Panc1 (cell line): ENCODE measurements at regions not wholly inside any gene's neighbourhood (a gene's known extent, or its start where the extent isn't known, plus 50 kb on each side); places are given as distances from the start of the nearest gene placed in this dataset.

ENCODE experiments used
- ATAC-seq: fragments of 200-7000 bp; cut with Tn5 transposase; 2 replicates; pipeline ENCODE4 v1.9.1; 2020; ENCODE audit warnings: mild to moderate bottlenecking, moderate library complexity
- BruUV-seq: library from RNA; stranded (reverse); fragments of 400-500 nt; replicated peaks from 2 replicates; lab custom pipeline; 2021; lab: Mats Ljungman, UMichigan
- CTCF ChIA-PET: fragments of 300-600 bp; sonication (Branson Sonifier 250); formaldehyde crosslinking; loops from one replicate; lab custom pipeline; 2022; ENCODE audit warnings: antibody characterized with exemption; lab: Charles Lee
- POLR2A ChIA-PET: fragments of 300-600 bp; sonication (Branson Sonifier 250); formaldehyde crosslinking; loops from one replicate; lab custom pipeline; 2022; ENCODE audit warnings: antibody characterized with exemption; lab: Charles Lee
- DNase-seq: peaks from one replicate; pipeline ENCODE4 v3.0.0-alpha.2; 2010; ENCODE audit warnings: low read depth, low spot score
- H3K27ac ChIP-seq: 2 replicates; pipeline ENCODE4 v1.5.1; 2011; ENCODE audit warnings: mild to moderate bottlenecking, low read length, inconsistent platforms
- H3K27me3 ChIP-seq: fragments of 200-500 bp; sonication (Bioruptor generic); 2 replicates; pipeline ENCODE4 v1.6.0; 2014; ENCODE audit warnings: low read length, inconsistent platforms; ENCODE audit not compliant: control insufficient read depth, insufficient read depth
- H3K36me3 ChIP-seq: fragments of 200-500 bp; sonication (Bioruptor generic); 2 replicates; pipeline ENCODE4 v1.5.1; 2014; ENCODE audit warnings: inconsistent platforms, mild to moderate bottlenecking, low read length, moderate library complexity; ENCODE audit not compliant: control insufficient read depth, insufficient read depth
- H3K4me1 ChIP-seq: 2 replicates; pipeline ENCODE4 v1.5.1; 2011; ENCODE audit warnings: inconsistent platforms, mild to moderate bottlenecking, low read length, moderate library complexity; ENCODE audit not compliant: control insufficient read depth, insufficient read depth
- H3K4me3 ChIP-seq, 2 experiments: 2 replicates each; pipeline ENCODE4 v1.5.1; 2011 to 2012; ENCODE audit warnings: low read depth in 2 of 2, low read length in 2 of 2, mild to moderate bottlenecking in 2 of 2, inconsistent platforms in 1 of 2, moderate library complexity in 1 of 2
- H3K9me3 ChIP-seq: fragments of 200-500 bp; sonication (Bioruptor generic); 2 replicates; pipeline ENCODE4 v1.5.1; 2014; ENCODE audit warnings: low read depth, mild to moderate bottlenecking, inconsistent platforms, low read length, moderate library complexity; ENCODE audit not compliant: control insufficient read depth, insufficient read depth
- POLR2AphosphoS5 ChIP-seq: IDR thresholded peaks from 2 replicates; pipeline ENCODE4 v1.6.1; 2012; ENCODE audit warnings: mild to moderate bottlenecking, low read depth, low read length, moderate library complexity
- SIN3A ChIP-seq: IDR thresholded peaks from 2 replicates; pipeline ENCODE4 v1.6.1; 2012; ENCODE audit warnings: low read depth, mild to moderate bottlenecking, low read length, moderate library complexity, borderline replicate concordance; ENCODE audit not compliant: insufficient read depth
- TCF7L2 ChIP-seq: IDR thresholded peaks from 2 replicates; pipeline ENCODE4 v1.6.1; 2011; ENCODE audit warnings: mild to moderate bottlenecking, low read depth, low read length, inconsistent platforms
- in situ Hi-C: cut with HindIII; loops from 2 replicates; pipeline ENCODE4 v1.10.0; 2016; ENCODE audit warnings: low sequenced_read_pairs, low pct_unique_long_range_greater_than_20kb
- intact Hi-C: fragments of 100-400 bp; cut with micrococcal nuclease; formaldehyde crosslinking; loops from one replicate; pipeline ENCODE4 v1.10.0; 2022; ENCODE audit not compliant: unreplicated experiment
- TF ChIP-seq, protein P1 (sequence below): fragments of 450-650 bp; IDR thresholded peaks from 2 replicates; pipeline ENCODE4 v1.5.1; 2017; ENCODE audit warnings: mild to moderate bottlenecking
- TF ChIP-seq, protein P2 (sequence below), 2 experiments: IDR thresholded peaks; 2 replicates each; pipeline ENCODE4 v1.6.1; 2011 to 2012; ENCODE audit warnings: low read depth in 2 of 2, control low read depth in 1 of 2, low read length in 1 of 2, mild to moderate bottlenecking in 1 of 2, moderate library complexity in 1 of 2; ENCODE audit not compliant: insufficient read depth in 1 of 2

DNA sequence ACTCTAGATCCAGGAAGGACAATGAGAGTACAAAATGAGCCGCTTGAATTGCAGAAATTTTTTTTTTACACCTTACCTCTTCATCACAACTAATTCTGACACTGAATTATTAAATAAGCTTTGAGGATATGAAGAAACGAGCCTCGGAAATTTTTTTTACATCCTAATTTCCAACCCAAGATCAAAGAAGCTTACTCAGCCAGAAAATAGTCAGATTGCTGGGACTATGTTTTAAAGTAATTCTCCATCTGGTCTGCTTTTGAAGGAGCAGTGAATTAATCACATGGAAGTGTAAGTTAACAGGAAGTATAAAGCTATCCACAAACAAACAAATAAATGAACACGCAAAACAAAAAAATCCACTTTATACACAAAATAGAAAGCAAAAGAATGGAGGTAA is 437.0 kb upstream of the KCNMB2 start:
- ChIA-PET POLR2A (no interaction called here), CTCF (no interaction called here)
- no peak overlapping the region for H3K27ac ChIP-seq
- in situ Hi-C loops (no loop called here), intact Hi-C loops (no loop called here)
- H3K36me3 ChIP-seq, result no peaks in the 10 kb centered on the region
- H3K4me1 ChIP-seq, result no peaks in the 10 kb centered on the region
- ATAC-seq (no peak), DNase-seq (no peak)
- H3K4me3 ChIP-seq, result no peak overlapping the region
- BruUV-seq, result no TSS peak
- no peaks in the 10 kb centered on the region for H3K27me3 ChIP-seq
- H3K9me3 ChIP-seq, result no peaks in the 10 kb centered on the region
- TF ChIP-seq, protein P1, sequence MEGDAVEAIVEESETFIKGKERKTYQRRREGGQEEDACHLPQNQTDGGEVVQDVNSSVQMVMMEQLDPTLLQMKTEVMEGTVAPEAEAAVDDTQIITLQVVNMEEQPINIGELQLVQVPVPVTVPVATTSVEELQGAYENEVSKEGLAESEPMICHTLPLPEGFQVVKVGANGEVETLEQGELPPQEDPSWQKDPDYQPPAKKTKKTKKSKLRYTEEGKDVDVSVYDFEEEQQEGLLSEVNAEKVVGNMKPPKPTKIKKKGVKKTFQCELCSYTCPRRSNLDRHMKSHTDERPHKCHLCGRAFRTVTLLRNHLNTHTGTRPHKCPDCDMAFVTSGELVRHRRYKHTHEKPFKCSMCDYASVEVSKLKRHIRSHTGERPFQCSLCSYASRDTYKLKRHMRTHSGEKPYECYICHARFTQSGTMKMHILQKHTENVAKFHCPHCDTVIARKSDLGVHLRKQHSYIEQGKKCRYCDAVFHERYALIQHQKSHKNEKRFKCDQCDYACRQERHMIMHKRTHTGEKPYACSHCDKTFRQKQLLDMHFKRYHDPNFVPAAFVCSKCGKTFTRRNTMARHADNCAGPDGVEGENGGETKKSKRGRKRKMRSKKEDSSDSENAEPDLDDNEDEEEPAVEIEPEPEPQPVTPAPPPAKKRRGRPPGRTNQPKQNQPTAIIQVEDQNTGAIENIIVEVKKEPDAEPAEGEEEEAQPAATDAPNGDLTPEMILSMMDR, result no peak
- no peak for TF ChIP-seq SIN3A
- no peak for TF ChIP-seq POLR2AphosphoS5
- no peak for TF ChIP-seq TCF7L2
- TF ChIP-seq, protein P2, sequence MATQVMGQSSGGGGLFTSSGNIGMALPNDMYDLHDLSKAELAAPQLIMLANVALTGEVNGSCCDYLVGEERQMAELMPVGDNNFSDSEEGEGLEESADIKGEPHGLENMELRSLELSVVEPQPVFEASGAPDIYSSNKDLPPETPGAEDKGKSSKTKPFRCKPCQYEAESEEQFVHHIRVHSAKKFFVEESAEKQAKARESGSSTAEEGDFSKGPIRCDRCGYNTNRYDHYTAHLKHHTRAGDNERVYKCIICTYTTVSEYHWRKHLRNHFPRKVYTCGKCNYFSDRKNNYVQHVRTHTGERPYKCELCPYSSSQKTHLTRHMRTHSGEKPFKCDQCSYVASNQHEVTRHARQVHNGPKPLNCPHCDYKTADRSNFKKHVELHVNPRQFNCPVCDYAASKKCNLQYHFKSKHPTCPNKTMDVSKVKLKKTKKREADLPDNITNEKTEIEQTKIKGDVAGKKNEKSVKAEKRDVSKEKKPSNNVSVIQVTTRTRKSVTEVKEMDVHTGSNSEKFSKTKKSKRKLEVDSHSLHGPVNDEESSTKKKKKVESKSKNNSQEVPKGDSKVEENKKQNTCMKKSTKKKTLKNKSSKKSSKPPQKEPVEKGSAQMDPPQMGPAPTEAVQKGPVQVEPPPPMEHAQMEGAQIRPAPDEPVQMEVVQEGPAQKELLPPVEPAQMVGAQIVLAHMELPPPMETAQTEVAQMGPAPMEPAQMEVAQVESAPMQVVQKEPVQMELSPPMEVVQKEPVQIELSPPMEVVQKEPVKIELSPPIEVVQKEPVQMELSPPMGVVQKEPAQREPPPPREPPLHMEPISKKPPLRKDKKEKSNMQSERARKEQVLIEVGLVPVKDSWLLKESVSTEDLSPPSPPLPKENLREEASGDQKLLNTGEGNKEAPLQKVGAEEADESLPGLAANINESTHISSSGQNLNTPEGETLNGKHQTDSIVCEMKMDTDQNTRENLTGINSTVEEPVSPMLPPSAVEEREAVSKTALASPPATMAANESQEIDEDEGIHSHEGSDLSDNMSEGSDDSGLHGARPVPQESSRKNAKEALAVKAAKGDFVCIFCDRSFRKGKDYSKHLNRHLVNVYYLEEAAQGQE (IDR thresholded peaks at IDR 0.05; ENCODE audit: insufficient read depth in 1 of 2, low read depth in 2 of 2, low read length in 1 of 2), result no peak

DNA sequence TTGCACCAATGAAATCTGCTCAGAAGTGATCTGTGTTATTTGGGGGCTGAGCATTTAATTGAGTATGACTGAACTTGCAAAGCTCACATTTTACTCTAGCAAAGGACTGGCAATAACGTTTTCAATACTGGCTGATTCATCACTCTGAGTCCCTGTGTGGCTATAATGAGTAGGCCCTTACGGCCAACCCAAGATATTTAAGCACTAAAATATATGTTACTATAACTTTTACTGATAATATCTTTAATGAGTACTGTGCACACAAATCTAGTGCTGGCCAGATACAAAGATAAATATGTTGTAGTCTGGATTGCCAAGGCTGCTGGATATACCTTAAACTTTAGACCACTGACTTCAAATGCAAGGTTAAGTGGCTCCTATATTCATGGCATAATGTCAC is 436.4 kb upstream of the KCNMB2 start:
- TF ChIP-seq, protein P2 (IDR thresholded peaks at IDR 0.05; ENCODE audit: insufficient read depth in 1 of 2, low read depth in 2 of 2, low read length in 1 of 2), result no peak
- no peak for TF ChIP-seq POLR2AphosphoS5
- TF ChIP-seq SIN3A, result no peak
- TF ChIP-seq, protein P1, result no peak
- TF ChIP-seq TCF7L2, result no peak
- in situ Hi-C loops, result no loop called here
- H3K36me3 ChIP-seq, result no peaks in the 10 kb centered on the region
- POLR2A ChIA-PET, result no interaction called here
- DNase-seq, result no peak
- BruUV-seq, result no TSS peak
- CTCF ChIA-PET, result no interaction called here
- no peak overlapping the region for H3K27ac ChIP-seq
- no peak overlapping the region for H3K4me3 ChIP-seq
- H3K27me3 ChIP-seq, result no peaks in the 10 kb centered on the region
- H3K4me1 ChIP-seq, result no peaks in the 10 kb centered on the region
- ATAC-seq, result 0 out of 2 replicates have a peak, but pooled peaks have one; percentile 21
- intact Hi-C loops, result no loop called here
- no peaks in the 10 kb centered on the region for H3K9me3 ChIP-seq
